Body of pancreas (tissue), 4 donors: ENCODE measurements at regions not wholly inside any gene's neighbourhood (a gene's known extent, or its start where the extent isn't known, plus 50 kb on each side); places are given as distances from the start of the nearest gene placed in this dataset.

Source experiments
- CTCF ChIP-seq, 7 experiments: fragments of 450-650 bp in 4 of 7; fragments of 200-600 bp in 3 of 7; sonication (generic) in 3 of 7; IDR thresholded peaks; one replicate each; pipeline ENCODE4 v1.5.1; 2016 to 2019; ENCODE audit warnings: antibody characterized with exemption in 7 of 7
- POLR2A ChIP-seq, 3 donors: fragments of 450-650 bp; IDR thresholded peaks; one replicate each; pipeline ENCODE4 v1.6.1; 2016; ENCODE audit warnings: antibody characterized with exemption in 3 of 3, mild to moderate bottlenecking in 2 of 3

GRCh38 chr10:108378779-108379178, 1214.3 kb upstream of the SORCS1 start:
- TF ChIP-seq CTCF (IDR thresholded peaks at IDR 0.05) (no peak), POLR2A (IDR thresholded peaks at IDR 0.05) (no peak)
